ENCODE measurements at regions not wholly inside any gene's neighbourhood (a gene's known extent, or its start where the extent isn't known, plus 50 kb on each side); places are given as distances from the start of the nearest gene placed in this dataset.

DNA sequence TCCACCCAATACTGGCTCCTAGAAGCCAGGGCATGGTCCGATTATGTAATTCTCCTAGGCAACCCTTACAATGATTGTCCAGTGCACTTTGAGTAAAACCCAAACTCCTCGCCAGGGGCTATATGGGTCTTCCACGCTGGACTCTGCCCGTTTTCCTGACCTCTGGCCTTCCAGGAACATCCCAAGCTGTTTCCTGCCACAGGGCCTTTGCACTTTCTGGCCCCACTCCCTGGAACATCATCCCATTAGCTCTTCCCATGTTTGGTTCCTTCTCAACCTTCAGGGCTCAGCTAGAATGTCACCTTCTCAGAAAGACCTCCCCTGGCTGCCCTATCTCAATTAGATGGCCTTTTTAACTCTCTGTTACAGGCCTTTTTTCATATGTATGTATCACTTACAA is 85.4 kb downstream of the IRF2BPL start:
- H3K36me3 ChIP-seq (ENCODE audit: control insufficient read depth, insufficient read depth, low read length): no peaks in the 10 kb centered on the region
- CTCF ChIA-PET: interaction anchor here (0.9 to 1.6 kb wide), 6 partner anchors 23 to 109 kb away, joined by 3 to 4 read pairs (median 3); partner anchors contain the start of gene IRF2BPL
- no peaks in the 10 kb centered on the region for H3K27me3 ChIP-seq (ENCODE audit: control insufficient read depth, insufficient read depth, low read length)
- H3K4me3 ChIP-seq (ENCODE audit: low read depth, low read length): no peak overlapping the region
- DNase-seq (ENCODE audit: low read depth): no peak
- TF ChIP-seq, protein P1, sequence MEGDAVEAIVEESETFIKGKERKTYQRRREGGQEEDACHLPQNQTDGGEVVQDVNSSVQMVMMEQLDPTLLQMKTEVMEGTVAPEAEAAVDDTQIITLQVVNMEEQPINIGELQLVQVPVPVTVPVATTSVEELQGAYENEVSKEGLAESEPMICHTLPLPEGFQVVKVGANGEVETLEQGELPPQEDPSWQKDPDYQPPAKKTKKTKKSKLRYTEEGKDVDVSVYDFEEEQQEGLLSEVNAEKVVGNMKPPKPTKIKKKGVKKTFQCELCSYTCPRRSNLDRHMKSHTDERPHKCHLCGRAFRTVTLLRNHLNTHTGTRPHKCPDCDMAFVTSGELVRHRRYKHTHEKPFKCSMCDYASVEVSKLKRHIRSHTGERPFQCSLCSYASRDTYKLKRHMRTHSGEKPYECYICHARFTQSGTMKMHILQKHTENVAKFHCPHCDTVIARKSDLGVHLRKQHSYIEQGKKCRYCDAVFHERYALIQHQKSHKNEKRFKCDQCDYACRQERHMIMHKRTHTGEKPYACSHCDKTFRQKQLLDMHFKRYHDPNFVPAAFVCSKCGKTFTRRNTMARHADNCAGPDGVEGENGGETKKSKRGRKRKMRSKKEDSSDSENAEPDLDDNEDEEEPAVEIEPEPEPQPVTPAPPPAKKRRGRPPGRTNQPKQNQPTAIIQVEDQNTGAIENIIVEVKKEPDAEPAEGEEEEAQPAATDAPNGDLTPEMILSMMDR (IDR thresholded peaks at IDR 0.05; ENCODE audit: insufficient read depth, low read depth, low read length): no peak
- POLR2A ChIA-PET: no interaction called here

- CTCF ChIA-PET: interaction anchor here (1.1 to 1.6 kb wide), 5 partner anchors 23 to 110 kb away, joined by 3 read pairs; no protein-coding TSS in a partner anchor
- Histone ChIP-seq H3K27me3 (ENCODE audit: control insufficient read depth, insufficient read depth, low read length) (no peaks in the 10 kb centered on the region), H3K36me3 (ENCODE audit: control insufficient read depth, insufficient read depth, low read length) (no peaks in the 10 kb centered on the region), H3K4me3 (ENCODE audit: low read depth, low read length) (no peak overlapping the region)
- TF ChIP-seq, protein P1 (IDR thresholded peaks at IDR 0.05; ENCODE audit: insufficient read depth, low read depth, low read length): no peak
- DNase-seq (ENCODE audit: low read depth): no peak
- POLR2A ChIA-PET: no interaction called here
Measured at GRCh38 chr14:76941946-76942805, 86.3 kb downstream of the IRF2BPL start.

- POLR2A ChIA-PET: interaction anchor here (0.6 kb wide), 1 partner anchor 86 kb away, joined by 3 read pairs; no protein-coding TSS in a partner anchor
- no peaks in the 10 kb centered on the region for H3K36me3 ChIP-seq (ENCODE audit: control insufficient read depth, insufficient read depth, low read length)
- no peaks in the 10 kb centered on the region for H3K27me3 ChIP-seq (ENCODE audit: control insufficient read depth, insufficient read depth, low read length)
- CTCF ChIA-PET: interaction anchor here (1.1 to 1.4 kb wide), 2 partner anchors 22 to 24 kb away, joined by 3 read pairs; no protein-coding TSS in a partner anchor
- TF ChIP-seq, protein P1 (IDR thresholded peaks at IDR 0.05; ENCODE audit: insufficient read depth, low read depth, low read length): no peak
- DNase-seq (ENCODE audit: low read depth): no peak
- no peak overlapping the region for H3K4me3 ChIP-seq (ENCODE audit: low read depth, low read length)
Measured at GRCh38 chr14:76941544-76941943, 87.0 kb downstream of the IRF2BPL start.

DNA sequence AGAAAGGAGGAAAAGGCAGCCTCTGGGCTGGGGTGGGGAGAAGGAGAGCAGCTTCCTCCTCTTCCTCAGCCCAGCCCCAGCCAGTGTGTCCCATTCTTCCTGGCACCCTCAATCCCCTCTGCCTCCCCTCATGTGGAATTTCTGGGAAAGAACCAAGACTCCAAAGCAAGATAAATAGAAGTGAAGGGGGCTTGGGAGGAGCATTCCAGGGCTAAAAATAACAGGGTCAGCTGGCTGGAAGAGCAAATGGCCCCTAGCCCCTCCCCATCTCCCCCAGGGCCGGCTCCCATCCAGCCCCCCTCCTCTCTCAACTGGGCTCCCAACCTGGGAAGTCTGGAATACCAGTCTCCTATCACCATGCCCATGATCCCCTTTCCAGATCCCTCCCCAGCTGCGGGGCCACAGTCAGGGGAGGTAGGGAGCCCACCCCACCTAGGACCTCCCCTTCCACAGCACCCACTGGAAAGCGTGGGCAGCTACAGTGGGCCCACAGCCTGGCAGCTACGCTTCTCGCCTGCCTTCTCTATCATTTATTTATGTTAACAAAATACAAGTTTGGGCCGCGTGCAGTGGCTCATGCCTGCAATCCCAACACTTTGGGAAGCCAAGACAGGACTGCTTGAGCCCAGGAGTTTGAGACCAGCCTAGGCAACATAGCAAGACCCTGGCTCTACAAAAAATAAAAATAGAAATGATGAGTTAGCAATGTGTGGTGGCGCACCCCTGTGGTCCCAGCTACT is 88.3 kb downstream of the IRF2BPL start:
- CTCF ChIA-PET: interaction anchor here (1.3 kb wide), 1 partner anchor 82 kb away, joined by 3 read pairs; no protein-coding TSS in a partner anchor
- POLR2A ChIA-PET: no interaction called here
- no peaks in the 10 kb centered on the region for H3K27me3 ChIP-seq (ENCODE audit: control insufficient read depth, insufficient read depth, low read length)
- H3K36me3 ChIP-seq (ENCODE audit: control insufficient read depth, insufficient read depth, low read length): no peaks in the 10 kb centered on the region
- DNase-seq (ENCODE audit: low read depth): no peak
- TF ChIP-seq, protein P1 (IDR thresholded peaks at IDR 0.05; ENCODE audit: insufficient read depth, low read depth, low read length): no peak
- no peak overlapping the region for H3K4me3 ChIP-seq (ENCODE audit: low read depth, low read length)

All from BJ (cell line).